ENCODE measurements at regions not wholly inside any gene's neighbourhood (a gene's known extent, or its start where the extent isn't known, plus 50 kb on each side); places are given as distances from the start of the nearest gene placed in this dataset.

DNA sequence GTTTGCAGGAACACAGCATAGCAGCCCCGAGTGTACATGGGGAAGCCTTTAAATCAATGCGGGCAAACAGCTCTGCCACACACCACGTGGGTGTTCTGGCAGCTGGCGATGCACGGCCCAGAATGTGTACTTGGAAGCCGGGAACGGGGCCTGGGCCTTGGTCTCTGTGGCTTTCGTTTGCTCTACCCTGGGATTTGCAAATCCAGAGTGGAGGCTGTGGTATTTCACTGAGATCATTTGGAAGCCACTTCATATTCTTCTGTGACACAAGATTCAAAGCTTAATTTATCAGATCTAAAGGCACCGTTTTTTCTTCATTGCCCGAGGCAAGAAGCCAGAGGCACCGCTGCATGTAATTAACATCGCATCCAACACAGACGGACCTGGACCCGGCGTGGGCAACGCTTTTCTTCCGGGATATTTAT lies 246.3 kb upstream of the MYT1L start:
- TF ChIP-seq CTCF (IDR thresholded peaks at IDR 0.05), result no peak
- TF ChIP-seq EZH2phosphoT487 (IDR thresholded peaks at IDR 0.05), result no peak
- TF ChIP-seq EZH2 (IDR thresholded peaks at IDR 0.05), result no peak
